Islet of Langerhans (tissue), 1 donor: ENCODE measurements at regions not wholly inside any gene's neighbourhood (a gene's known extent, or its start where the extent isn't known, plus 50 kb on each side); places are given as distances from the start of the nearest gene placed in this dataset.

Experiments
- FAIRE-seq: peaks from one replicate; lab custom pipeline; 2011; peaks lifted over from hg19 to GRCh38; lab: Jason Lieb, UNC

DNA sequence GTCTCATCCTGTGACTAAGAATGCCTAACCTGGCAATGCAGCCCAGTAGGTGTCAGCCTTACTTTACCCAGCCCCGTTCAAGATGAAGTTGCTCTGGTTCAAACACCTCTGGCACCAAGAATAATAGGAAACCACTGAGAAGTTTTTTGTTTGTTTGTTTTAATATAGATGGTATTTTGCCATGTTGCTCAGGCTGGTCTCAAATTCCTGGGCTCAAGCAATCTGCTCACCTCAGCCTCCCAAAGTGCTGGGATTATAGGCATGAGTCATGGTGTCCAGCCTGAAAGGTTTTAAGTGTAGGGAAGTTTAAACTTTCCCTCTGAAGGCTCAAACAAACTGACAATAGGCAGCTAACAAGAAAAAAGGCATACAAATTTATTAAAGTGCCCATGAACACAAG lies 51.2 kb upstream of the ABCC4 start:
- FAIRE-seq = no peak

DNA sequence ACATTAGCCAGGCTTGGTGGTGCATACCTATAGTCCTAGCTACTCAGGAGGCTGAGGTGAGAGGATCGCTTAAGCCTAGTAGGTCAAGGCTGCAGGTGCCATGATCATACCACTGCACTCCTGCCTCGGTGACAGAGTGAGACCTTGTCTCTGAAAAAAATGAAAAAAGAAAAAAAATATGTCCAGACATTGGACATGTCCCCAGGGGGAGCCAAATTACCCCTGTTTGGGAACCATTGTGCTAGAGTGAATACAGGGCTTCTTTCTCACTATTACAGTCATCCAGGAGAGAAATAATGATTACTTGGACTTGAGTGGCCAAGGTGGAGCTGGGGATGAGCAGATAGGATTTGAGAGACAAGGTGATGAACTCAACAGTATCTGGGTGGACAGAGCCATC lies 52.9 kb upstream of the ABCC4 start:
- FAIRE-seq = no peak

DNA sequence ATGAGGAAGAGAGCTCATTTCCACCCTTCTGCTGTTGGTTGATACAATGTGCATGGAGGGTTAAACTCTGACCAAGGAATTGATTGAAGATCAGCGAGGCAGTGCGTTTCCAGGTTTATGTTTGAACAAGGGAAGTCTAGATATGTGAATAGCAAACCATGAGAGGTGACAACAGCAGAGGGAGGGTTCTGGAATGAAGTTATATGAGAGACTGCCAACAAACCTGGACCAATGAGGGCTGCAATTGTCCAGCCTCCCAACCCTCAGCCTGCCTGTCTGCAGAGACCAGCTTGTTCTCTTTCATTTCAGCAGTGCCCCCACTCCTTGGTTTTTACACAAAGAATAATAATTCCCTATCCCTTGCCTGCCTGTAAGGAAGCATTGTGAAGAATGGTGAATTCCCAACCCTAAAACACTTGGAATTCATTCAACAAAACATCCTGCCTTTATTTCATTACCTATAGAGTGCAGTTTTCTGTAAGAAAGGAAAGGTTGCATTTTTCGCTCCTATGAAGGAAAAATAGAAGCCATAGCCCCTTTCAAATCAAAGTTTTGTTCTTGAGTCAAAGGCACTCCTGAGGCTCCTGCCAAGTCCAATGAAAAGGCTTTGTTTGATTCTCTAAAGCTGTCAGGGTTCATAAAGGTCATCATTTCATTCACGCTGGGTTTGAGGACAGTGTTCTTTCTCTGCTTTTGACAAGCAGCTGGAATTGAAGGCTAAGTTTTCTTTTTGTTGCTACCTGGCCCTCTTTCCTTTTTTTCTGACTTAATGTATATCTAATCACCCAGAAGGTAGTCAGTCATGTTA lies 53.6 kb upstream of the ABCC4 start:
- no peak for FAIRE-seq

DNA sequence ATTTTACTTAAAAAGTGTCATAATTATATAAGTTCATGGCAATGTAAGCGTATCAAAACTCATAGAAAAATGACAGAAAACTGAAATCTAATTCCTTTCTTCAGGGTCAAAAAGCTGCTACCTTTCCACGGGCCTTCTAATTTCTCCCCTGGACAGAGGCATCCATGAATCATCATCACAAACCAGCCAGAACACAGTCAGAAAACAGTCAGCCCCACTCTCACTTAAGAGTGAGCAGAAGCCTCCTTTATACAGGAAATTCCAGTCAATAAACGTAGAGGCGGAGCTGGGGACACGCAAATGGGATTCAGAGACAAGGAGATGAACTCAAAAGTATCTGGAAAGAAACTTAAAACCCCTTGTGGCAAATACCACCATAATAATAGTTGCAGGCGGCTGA lies 54.2 kb upstream of the ABCC4 start:
- FAIRE-seq = no peak

DNA sequence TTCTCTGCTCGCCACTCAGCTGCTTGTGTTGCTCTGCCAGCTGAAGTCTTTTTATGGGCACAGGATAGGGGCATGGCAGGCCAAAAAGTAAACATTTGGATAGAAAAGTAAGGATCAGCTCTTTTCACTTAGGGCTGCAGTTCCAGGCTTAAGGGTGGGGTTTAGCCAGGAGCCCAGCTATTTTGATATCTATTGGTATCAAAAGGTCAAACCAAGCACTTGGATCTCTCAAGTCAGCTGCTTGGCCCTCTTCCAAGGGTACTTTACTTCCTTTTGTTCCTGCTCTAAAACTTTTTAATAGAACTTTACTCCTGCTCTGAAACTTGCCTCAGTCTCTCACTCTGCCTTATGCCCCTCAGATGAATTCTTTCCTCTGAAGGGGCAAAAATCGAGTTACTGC lies 55.7 kb upstream of the ABCC4 start:
- FAIRE-seq = no peak

DNA sequence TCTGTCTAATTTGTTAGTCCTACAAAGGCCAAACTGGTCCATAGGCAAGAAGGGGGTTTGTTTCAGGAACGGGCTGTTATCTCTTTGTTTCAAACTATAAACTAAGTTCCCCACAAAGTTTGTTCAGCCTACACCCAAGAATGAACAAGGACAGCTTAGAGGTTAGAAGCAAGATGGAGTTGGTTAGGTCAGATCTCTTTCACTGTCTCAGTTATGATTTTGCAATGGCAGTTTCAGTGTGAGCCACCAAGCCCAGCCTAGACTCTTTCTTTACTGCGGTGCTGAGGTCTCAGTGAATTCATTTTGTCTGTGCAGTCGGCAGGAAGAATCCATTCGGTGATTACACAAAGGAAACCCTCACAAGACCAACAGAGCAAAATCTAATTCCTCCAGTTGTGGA lies 56.6 kb upstream of the ABCC4 start:
- no peak for FAIRE-seq

DNA sequence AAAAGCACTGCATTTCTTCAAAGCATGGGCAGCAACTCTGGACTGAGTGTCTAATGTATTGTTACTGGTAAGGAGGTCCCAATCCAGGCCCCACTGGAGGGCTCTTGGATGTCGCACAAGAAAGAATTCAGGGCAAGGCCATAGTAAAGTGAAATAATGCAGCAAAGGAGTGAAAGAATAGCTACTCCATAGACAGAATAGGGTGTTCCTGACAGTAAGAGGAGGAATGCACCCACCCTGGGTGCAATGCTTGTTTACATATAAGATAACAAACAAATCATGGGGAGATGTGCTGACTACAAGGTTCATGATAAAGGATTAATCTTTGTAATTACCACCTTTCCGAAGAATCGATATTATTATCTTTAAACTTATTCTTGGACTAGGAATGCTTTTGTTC lies 58.8 kb upstream of the ABCC4 start:
- no peak for FAIRE-seq

DNA sequence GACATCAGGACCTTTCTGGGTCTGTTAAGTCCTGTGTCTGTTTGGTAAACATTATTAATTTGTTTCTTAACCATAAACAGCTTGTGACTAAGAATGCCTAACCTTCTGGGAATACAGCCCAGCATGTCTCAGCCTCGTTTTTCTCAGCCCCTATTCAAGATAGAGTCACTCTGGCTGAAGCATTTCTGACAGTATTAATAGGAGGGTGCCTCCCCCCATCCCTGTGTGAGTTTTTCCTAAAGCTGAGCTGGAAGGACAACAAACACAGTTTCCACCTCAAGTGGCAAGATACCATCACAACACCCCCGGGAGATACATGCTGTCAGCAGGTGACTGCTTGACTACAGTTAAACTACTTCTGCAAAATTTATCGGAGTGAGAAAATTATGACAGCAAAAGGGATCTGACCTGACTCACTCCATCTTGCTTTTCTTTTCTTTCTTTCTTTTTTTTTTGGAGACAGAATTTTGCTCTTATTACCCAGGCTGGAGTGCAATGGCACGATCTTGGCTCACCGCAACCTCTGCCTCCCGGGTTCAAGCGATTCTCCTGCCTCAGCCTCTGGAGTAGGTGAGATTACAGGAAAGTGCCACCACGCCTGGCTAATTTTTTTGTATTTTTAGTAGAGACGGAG lies 59.3 kb upstream of the ABCC4 start:
- no peak for FAIRE-seq

DNA sequence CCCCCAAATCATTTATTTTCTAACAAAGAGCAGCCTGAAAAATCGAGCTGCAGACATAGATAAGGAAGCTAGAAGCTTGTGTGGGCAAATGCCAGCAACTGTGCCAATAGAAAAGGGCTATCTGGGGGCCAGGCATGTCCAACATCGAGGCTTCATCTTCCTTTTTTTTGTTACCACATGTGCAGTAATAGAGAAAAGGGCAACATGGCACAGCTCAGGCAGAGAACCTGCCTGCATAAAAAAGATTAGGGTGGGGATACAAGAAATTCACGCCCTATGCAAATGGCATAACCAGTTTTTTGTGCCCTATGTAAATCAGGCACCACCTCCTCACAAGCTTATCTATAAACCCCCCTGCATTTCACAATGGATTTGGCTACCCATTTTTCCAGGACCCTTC lies 60.4 kb upstream of the ABCC4 start:
- FAIRE-seq = no peak

DNA sequence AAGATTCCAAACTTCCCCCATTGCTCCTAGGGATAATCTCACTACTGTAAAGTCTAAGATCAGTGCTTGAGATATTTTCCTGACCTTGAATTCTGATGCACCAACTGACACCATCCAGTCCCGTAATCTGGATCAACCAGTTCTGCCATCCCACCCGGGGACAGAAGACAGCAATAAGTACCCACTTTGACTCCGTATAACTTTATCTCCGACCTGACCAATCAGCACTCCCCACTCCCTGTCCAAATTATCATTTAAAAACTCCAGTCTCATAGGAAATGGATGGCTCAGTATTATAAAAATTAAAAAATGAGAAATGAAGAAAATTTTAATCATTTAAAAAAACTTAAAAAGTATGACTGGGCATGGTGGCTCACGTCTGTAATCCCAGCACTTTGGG lies 61.4 kb upstream of the ABCC4 start:
- no peak for FAIRE-seq

DNA sequence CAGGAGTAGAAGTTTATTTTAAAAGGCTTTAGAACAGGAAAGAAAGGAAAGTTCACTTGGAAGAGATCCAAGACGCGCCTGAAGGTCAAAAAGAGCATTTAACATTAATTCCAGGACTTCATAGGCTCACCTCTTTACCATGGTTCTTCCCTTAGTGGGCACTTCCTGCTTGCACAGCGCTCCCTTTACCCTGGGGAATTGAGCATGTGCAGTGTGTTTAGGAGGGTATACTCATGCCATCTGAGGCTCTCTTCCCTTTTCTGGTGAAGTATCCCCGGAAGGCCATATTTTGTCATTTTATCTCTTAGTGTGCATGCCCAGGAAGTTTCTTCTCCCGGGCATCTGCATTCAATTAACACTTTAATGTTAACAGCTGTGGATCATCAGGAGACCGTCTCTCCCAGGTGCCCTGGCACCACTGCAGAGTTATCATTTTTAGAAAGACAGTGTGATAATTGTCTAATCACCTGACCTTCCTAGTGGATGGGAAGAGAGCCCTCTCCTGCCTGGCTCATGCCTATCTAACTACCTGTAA lies 66.1 kb upstream of the ABCC4 start:
- FAIRE-seq = no peak

DNA sequence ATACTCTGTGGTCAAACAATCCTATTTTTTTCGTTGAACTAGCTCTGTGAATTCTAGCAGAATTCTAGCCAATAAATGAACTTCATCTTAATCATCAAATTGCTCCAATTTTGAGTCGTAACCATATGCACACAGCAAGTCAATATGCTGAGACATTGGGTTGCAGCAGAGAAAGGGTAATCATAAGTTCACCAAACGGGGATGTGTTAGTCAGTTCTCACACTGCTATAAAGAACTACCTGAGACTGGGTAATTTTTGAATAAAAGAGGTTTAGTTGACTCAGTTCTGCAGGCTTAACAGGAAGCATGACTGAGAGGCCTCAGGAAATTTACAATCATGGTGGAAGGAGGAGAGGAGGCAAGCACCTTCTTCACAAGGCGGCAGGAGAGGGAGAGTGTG lies 67.7 kb upstream of the ABCC4 start:
- no peak for FAIRE-seq

DNA sequence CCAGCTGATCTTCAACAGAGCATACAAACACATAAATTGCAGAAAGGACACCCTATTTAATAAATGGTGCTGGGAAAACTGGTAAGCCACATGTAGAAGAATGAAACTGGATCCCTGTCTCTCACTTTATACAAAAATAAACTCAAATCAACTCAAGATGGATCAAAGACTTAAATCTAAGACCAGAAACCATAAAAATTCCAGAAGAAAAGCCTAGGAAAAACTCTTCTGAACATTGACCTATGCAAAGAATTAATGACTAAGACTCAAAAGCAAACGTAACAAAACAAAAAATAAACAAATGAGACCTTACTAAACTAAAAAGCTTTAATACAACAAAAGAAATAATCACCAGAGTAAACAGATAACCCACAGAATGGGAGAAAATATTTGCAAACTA lies 74.5 kb upstream of the ABCC4 start:
- no peak for FAIRE-seq

DNA sequence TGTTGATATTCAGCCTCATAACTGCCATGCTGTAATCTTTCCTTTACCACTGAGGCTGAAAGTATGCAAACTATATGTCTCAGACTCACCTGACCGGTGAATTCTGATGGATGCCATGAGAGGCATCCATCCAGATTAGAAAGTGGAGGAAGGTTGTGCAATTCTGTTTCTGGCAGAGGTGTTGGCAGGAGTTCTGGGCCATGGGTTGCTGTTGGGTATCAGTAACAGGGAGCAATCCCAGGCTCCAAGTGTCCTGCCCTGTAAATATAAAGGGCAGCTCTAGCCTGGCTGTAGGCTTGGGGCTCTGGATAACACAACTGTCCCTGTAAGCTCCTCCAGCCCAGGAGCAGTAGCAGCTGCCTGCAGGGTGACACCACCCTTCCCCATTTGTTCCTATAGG lies 77.4 kb upstream of the ABCC4 start:
- no peak for FAIRE-seq

DNA sequence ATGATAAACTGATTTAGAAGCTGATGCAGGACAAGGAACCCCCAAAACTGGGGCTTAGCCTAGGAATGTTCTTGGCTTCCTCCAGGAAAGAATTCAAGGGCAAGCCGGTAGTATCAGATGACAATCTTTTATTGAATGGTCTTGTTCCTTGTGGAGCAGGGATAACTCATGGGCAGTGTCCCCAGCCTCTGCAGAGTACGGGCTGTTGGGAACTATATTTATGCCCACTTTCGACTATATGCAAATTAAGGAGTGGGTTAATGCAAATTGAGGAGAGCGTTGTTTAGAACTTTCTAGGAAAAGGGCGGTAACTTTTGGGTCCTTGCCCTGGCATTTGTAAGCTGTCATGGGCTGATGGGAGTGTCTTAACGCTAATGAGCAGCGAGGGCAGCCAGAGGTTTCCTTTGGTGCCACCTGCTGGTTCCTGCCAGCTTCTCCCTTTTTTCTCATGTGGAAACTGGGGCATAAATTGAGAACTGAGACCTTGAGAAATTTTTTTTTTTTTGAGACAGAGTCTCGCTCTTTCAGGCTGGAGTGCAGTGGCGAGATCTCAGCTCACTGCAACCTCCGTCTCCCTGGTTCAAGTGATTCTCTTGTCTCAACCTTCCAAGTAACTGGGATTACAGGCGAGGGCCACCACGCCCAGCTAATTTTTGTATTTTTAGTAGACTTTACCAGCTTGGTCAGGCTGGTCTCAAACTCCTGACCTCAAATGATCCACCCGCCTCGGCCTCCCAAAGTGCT lies 79.4 kb upstream of the ABCC4 start:
- peak; percentile 78 for FAIRE-seq

DNA sequence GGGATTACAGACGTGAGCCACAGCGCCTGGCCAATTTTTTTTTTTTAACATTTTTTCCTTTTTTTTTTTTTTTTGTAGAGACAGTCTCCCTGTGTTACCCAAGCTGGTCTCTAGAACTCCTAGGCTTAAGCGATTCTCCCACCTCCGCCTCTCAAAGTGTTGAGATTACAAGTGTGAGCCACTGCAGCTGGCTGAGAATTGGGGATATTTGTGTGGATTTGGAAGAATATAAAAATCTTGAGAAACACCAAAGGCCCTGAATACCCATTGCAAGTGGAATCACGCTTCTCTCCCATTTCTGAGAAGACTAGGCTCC lies 79.9 kb upstream of the ABCC4 start:
- no peak for FAIRE-seq

DNA sequence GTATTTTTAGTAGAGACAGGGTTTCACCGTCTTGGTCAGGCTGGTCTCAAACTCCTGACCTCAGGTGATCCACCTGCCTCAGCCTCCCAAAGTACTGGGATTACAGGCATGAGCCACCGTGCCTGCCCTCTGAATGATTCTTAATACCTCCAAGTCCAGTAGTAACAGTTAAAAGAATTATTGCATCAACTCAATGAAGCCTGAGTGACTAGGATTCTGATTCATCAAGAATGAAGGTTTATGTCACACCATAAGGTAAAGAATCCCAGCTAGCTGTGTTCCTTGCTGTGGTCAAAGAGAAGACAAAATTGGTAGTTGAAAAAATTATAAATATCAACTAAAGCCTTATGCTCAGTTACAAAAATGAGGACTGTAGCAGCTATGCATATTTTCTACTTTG lies 81.2 kb upstream of the ABCC4 start:
- no peak for FAIRE-seq

DNA sequence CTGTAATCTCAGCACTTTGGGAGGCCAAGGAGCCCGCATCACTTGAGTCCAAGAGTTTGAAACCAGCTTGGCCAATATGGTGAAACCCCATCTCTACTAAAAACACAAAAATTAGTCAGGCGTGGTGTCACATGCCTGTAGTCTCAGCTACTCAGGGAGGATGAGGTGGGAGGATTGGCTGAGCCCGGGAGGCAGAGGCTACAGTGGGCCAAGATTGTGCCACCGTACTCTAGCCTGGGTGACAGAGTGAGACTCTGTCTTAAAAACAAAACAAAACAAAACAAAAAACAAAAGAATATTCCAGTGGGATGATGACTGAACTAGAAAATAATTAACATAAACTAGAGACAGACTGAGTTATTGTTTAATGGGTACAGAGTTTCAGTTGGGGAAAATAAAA lies 81.7 kb upstream of the ABCC4 start:
- FAIRE-seq = no peak

DNA sequence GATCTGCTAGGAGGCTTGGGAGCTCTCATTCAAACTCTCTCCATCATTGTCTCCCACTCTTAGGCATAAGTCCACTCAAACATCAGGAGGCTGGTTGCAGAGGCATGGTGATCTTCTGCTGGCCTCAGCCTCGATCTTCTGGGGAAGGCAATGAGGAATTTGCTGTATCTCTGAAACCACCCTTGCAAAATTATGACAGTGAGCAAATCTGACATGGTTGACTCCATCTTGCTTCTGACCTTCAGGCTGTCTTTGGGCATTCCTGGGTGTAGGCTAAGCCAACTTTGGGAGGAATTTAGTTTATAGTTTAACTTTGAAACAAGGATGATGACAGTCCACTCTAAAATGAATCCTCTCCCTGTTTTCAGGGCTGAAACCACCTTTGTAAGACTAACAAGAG lies 84.1 kb upstream of the ABCC4 start:
- FAIRE-seq = no peak

DNA sequence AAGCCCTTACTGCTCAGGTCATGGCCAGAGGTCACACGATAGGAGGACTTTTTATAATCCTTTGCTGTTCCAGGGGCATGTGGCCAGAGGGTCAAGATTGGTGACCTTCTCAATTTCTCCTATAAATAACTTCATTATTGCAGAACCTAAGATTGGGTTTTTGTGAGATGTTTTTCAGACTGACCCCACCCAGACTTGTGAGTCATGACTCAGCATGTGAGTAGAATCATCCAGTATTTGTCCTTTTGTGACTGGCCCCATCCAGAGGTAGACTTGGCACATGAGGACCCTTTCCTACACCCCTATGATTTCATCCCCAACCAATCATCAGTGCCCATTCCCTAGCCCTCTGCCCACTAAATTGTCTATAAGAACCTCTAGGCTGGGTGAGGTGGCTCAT lies 84.5 kb upstream of the ABCC4 start:
- FAIRE-seq = no peak

DNA sequence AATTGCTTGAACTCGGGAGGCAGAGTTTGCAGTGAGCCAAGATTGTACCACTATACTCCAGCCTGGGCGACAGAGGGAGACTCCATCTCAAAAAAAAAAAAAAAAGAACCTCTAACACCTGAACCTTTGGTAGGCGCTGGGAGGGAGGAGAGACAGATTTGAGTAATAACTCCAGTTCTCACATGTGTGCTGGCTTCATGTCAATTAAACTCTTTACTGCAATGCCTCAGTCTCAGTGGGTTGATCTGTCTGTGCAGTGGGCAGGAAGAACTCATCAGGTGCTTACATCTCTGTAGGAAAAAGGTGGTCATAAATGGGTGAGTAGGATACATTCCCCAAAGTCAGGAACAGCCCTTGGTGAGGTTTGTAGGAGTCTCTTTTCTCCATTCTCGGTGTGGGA lies 85.1 kb upstream of the ABCC4 start:
- no peak for FAIRE-seq

DNA sequence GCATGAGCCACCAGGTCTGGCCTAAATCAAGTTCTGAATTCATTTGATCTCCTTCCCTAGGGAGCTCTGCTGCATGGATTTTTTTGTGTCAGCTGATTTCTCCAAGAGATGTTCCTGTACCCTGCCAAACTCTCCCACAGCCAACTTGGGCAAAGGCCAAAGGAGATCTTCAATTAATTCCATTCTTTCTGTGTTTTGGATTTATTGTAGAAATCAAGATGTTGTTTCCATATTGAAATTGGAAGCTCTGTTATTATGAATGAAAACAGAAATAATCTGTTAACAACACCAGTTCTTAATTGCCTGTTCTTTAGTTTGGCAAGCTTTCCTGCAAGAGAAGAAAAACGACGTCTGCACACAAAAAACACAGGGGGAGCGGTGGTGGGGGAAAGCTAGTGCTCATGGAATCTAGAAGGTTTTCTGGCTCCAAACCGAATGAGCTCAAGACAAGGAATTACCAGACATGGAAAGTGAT lies 86.5 kb upstream of the ABCC4 start:
- no peak for FAIRE-seq

DNA sequence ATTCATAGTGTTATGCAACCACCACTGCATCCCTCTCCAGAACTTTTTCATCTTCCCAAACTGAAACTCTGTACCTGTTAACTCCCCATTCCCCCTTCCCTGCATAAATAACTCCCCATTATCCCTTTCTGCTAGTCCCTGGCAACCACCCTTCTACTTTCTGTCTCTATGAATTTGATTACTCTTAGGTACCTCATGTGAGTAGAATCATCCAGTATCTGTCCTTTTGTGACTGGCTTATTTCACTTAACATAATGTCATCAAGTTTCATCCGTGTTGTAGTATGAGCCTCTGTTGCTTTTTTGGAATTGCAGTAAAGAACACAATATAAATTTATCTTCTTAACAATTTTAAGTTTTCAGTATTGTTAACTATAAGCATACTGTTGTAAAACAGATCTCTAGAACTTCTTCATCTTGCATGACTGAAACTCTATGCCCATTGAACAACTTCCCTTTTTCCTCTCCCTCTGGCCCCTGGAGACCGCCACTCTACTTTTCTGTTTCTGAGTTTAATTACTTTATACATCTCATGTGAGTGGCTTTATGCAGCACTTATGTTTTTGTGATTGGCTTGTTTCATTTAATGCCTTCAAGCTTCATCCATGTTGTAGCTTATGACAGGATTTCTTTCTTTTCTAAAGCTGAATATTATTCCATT lies 87.3 kb upstream of the ABCC4 start:
- FAIRE-seq = no peak
